Umbilical cord (tissue), 1 donor: ENCODE measurements at regions not wholly inside any gene's neighbourhood (a gene's known extent, or its start where the extent isn't known, plus 50 kb on each side); places are given as distances from the start of the nearest gene placed in this dataset.
"Not testable (repeated sequence)": the region's sequence is repeated elsewhere in the genome, so short reads cannot be mapped to it uniquely, and the experiment has no call there.

Experiments
- DNase-seq: peaks from one replicate; pipeline ENCODE4 v3.0.0-alpha.2; 2015; ENCODE audit warnings: low spot score

GRCh38 chr22:34319346-34319745 lies 399.1 kb upstream of the LARGE1 start:
- no peak for DNase-seq

DNA sequence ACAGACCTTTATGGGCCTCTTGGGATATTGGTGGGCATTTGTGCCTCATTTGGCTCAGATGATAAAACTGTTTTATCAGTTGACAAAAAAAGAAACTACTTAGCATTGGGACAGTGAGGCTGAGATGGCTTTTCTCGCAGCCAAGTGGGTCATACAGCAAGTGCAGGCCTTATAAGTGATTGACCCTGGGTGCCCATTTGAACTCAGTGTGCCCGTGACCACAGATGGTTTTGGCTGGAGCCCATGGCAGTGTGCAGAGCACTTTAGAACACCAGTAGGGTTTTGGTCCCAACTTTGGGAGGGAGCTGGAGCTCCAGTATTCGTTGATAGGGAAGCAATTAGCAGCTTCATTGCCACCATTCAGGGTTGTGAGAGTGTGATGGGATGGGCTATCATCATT lies 404.5 kb upstream of the LARGE1 start:
- no peak for DNase-seq

DNA sequence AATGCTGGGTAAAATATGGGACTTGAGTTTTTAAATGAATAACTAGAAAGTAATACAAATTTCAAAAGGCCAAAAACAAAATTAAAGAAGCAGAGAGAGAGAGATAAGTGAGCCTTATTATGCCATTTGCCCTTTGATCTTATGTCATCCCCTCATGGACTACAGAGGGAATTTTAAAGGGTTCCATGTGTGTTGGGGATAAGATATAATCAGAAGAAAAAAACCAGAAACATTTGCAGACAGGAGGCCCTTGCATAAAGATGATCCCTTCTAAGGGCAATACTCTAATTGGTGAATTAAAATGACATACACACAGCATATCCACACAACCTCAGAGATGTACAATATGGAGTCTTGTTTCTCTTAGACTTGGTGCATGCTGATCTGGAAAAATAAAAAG lies 406.6 kb upstream of the LARGE1 start:
- DNase-seq: peak; percentile 65

DNA sequence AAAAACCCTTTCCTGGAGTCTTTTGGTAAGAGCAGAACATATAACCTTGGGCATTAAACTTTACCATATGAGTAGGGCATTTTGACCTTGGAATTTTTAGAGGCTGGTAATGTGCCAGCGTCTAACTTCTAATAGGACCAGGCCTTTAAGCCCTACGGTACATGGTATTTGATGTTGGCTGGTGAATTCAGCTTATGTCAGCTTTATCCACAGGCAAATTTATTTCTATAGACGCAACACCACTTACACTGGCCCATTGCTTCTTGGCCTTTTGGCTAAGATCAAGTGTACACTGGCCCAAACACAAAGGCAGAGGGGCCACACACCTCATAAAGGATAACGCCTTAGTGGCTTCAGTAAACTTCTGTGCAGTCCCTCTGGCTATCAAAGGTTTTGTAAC lies 410.2 kb upstream of the LARGE1 start:
- no peak for DNase-seq

DNA sequence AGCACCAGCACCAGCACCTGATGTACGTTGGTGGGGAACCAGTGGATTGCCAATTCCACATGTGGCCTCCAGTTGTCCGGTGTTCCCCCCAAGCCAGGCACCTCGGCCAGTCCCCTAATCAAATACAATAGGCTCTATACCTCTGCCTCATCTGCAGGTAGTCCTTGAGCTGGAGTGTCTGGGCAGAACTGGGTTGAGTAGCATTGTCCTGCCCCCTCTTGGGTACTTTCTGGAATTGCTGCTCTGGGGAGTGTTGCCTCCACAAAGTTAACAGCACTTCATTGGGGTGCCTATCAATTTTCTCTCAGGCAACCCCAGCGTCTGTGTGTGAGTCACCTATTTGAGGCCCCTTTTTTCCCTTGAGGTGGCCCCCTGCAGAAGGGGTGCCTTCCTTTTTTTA lies 413.0 kb upstream of the LARGE1 start:
- no peak for DNase-seq

- no peak for DNase-seq
Measured at GRCh38 chr22:34334893-34335292, 414.6 kb upstream of the LARGE1 start.

- peak; percentile 12 for DNase-seq
Measured at GRCh38 chr22:34344702-34345101, 424.4 kb upstream of the LARGE1 start.

DNA sequence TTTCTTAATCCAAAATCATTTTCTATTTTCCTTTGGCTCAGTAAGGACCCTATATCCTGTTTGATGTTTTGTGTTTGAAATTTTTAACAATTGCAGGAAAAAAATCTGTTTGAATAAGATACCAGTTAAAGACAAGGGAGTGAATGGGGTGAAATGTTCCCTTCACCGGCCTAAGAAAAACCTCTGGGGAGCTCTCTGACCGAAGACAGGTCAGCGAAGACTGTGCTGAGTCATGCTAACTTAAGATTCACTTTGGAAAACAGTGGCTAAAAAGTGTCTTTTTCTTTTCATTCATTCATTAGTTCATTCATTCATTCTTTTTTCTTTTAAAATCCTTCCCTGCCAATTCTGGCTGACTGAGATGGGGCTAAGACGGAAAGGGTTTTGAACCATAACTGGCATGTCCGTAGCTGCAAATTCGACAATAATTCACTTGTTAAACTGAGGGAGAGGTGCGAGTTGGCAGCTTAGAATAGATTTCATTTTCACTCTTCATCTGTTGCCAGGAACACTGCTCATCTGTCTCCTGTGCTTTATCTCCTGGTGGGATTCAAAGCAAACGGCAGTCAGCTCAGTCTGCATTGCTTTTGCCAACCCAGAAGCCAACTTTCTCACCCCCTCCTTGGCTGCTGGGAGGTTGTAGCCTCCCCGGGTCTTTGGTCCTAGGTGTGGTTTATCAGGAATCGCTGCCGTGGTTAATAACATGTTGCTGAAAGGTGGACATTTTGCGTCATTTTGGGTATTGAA lies 434.0 kb upstream of the LARGE1 start:
- DNase-seq: no peak

DNA sequence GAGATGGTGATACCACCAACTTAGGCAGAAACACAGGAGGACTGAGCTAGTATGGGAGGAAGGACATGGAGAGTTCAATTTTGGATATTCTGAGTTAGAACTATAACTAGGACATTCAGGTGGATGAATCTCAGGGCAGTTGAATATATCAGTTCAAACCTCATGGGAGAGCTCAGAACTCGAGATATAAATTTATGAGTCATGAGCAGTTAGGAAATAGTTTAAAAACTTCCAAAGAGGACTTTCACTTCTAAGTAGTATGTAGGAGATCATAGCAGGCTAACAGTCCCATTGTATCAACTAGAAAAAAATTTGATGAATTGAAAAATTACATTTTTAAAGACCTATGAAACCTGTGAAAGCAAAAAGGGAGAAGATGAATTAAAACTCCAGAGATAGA lies 436.2 kb upstream of the LARGE1 start:
- no peak for DNase-seq

- DNase-seq: no peak
Measured at GRCh38 chr22:34370711-34371110, 450.4 kb upstream of the LARGE1 start.

GRCh38 chr22:34379825-34380224 lies 459.5 kb upstream of the LARGE1 start:
- DNase-seq: no peak

- DNase-seq: no peak
Measured at GRCh38 chr22:34380532-34380931, 460.3 kb upstream of the LARGE1 start.

DNA sequence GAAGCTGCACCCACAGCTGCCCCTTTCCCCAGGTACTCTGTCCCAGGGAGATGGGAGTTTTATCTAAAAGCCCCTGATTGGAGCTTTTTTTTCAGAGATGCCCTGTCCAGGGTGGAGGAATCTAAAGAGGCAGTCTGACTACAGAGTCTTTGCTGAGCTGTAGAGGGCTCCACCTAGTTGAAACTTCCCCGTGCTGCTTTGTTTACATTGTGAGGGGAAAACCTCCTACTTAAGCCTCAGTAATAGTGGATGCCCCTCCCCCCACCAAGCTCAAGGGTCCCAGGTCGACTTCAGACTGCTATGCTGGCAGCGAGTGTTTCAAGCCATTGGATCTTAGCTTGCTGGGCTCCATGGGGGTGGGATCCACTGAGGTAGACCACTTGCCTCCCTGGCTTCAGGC lies 470.1 kb upstream of the LARGE1 start:
- no peak for DNase-seq

DNA sequence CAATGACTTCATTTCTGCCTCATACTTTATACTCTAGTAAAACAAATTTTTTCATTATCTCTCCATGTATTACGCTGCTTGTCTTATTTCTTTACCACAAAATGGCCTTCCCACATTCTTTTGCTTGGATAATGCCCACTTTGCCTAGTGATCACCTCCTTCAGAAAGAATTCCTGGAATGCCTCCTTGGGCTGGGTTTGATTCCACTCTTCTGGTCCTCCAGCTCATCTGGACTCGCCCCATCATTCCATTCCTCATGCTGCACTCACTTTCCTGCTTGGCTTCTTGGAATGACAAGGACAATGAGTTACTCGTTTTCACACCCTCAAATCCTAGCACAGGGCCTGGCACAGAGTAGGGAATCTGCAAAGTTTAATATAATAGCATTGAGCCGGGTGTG lies 475.1 kb upstream of the LARGE1 start:
- DNase-seq: no peak

DNA sequence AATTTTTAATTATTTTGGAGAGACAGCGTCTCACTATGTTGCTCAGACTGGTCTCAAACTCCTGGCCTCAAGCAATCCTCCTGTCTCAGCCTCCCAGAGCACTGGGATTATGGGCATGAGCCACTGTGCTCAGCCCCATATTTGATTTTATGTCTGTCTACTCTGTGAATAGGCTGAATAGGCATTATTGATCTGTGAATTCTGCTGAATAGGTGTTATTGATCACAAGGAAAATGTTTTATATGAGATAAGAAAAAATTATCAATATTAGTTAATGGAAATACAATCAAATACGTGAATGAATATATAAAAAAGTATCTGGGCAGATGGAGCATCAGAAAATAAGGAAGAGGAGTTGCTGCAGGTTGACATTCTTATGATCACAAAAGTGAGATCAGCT lies 483.4 kb upstream of the LARGE1 start:
- no peak for DNase-seq

- no peak for DNase-seq
Measured at GRCh38 chr22:34410111-34410510, 489.8 kb upstream of the LARGE1 start.

DNA sequence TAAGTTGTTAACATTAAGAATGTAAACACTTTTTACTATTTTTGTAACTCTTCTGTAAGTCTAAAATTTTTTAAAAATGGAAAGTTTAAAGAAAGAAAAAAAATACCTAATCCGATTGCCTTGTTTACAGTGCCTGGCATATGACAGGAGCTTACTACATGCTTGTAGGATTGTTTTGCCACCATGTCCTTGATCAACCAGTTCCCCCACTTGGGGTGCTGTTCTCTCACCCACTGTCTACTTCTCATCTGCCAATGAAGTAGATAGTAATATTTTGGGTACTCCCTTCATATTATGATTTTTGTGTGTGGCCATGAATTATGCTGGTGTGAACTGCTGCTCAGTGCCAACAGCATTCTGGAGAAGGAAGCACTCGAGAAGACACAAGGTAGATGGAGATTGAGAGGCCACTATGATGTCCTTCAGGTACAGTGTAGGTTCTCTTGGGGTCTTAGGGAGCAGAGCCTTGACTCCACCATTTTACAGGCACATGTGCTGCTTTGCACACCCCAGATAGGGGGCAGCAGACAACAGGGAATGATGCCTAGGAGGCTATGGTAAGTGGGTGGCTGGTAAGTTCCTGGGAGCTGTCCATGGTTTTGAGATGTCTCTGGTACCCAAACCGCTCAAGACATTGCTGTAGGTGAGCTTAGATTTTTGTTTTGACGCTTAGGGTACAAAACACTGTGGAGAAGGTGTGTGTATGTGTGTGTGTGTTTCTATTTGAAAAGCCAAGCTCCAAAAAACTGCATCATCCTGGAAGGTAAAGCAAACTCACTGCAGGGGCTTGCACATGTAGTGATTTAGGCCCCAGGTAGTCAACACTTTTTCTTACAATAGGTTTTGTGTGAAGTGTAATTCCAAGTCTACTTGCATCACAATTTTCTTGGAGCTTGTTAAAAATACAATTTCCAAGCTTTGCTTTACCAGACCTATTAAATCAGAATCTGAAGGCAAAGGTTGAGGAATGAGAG lies 494.5 kb upstream of the LARGE1 start:
- DNase-seq: peak; percentile 84

DNA sequence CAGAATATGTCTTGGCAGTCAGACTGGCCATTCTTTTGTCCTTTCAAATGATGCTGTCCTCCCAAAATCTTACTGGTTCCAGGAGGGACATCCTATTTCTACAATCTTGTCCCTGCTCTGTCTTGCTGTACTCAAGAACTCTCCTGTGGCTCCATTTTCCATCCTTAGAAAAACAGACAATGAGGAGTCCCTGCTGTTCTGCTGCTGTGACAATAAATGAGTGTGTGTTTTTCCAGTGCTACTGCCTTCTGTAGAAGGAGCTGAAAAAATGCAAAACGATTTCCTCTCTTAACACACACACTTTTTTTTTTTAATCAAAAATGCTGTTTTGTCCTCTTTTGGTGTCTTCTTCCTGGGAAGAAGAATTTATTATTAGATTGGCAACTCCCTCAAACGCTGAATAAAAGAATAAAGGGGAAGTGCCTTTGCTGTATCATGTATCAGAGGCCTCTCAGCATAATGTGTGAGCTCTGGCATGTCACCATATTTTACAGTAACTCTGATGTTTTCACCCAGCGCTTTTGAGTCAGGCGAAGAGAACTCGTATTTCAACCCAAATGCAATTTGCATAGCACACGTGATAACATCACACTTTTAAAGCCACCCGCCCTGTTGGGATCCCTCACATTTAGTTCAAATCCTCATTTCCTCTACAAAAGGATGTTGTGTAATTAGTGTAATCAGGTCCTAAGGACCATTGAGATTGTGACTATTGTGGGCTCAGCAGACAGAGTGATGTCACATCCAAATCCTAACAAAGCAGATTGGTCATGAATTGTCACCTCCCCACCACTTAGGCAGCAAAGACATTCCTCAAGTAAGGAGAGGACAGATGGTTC lies 496.0 kb upstream of the LARGE1 start:
- DNase-seq: no peak

DNA sequence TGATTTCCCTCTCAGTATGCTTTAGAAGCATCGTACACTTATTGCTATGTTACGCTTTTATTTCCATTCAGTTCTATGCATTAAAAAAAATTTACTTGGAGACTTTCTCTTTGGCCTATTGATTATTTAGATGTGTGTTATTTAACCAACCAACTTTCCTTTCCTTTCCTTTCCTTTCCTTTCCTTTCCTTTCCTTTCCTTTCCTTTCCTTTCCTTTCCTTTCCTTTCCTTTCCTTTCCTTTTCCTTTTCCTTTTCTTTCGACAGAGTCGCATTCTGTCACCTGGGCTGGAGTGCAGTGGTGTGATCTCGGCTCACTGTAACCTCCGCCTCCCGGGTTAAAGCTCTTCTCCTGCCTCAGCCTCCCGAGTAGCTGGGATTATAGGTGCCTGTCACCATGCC lies 502.7 kb upstream of the LARGE1 start:
- DNase-seq: not testable (repeated sequence)

DNA sequence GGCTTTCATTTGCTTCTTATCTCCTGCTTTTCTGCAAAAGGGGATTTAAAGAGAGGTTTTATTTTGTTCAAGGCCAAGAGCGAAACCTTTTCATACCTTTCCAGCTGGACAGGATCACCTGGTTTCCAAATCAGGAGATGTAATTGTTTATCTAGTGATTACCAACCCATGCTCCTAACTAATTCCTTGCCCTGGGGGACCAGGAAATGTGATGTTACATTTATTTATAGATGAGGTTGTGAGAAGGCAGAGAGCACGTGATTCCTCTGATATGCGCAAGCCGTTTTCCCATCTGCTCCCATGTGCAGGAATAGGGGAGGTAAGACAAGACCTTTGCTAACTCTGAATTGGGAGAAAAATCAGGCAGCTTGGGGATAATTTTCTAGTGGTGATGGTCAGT lies 507.2 kb upstream of the LARGE1 start:
- DNase-seq: no peak

- no peak for DNase-seq
Measured at GRCh38 chr22:34427841-34428240, 507.6 kb upstream of the LARGE1 start.

DNA sequence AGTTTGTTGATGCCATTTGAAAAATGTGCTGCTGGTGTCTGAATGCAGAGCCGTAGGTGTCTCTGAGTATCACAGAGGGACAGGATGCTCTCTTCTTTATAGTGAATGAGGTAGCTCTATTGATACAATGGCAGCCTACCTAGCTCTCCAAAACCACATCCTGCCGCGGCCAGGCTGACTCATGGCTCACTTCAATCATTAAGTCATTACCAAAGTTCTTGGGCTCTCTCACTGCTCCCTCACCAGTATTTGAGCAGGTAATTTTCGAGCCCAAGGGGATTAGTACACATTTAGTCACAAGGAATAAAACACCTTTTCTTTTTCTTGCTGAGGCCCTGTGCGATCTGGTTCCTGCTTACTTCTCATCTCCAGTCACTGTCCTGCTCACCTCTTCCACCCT lies 509.0 kb upstream of the LARGE1 start:
- no peak for DNase-seq
